Stimulated activated CD4-positive, alpha-beta T cell treated with anti-CD3 and anti-CD28 coated beads, Interleukin-15, amount 100 ng/mL, for 1 hour (primary cell): ENCODE measurements at regions not wholly inside any gene's neighbourhood (a gene's known extent, or its start where the extent isn't known, plus 50 kb on each side); places are given as distances from the start of the nearest gene placed in this dataset.

Source experiments
- DNase-seq, 2 donors: peaks; one replicate each; pipeline ENCODE4 v3.0.0-alpha.2; 2020; ENCODE audit warnings: low read depth in 1 of 2, low spot score in 1 of 2

- DNase-seq, result no peak
These were observed 208.9 kb upstream of the WSCD1 start for GRCh38 chr17:5861246-5861645.

- no peak for DNase-seq
These were observed 208.3 kb upstream of the WSCD1 start for GRCh38 chr17:5861854-5862253.

- DNase-seq, result no peak
These were observed 207.8 kb upstream of the WSCD1 start for GRCh38 chr17:5862395-5862794.

GRCh38 chr17:5864741-5865657, 205.2 kb upstream of the WSCD1 start:
- DNase-seq, result no peak

- DNase-seq, result no peak
These were observed 203.2 kb upstream of the WSCD1 start for GRCh38 chr17:5866978-5867377.

- no peak for DNase-seq
These were observed 201.0 kb upstream of the WSCD1 start for GRCh38 chr17:5869041-5869745.

GRCh38 chr17:5870231-5870953, 199.8 kb upstream of the WSCD1 start:
- no peak for DNase-seq

GRCh38 chr17:5871666-5872065, 198.5 kb upstream of the WSCD1 start:
- no peak for DNase-seq

GRCh38 chr17:5872831-5873230, 197.3 kb upstream of the WSCD1 start:
- no peak for DNase-seq

GRCh38 chr17:5873781-5874180, 196.4 kb upstream of the WSCD1 start:
- DNase-seq, result no peak

GRCh38 chr17:5874486-5874885, 195.7 kb upstream of the WSCD1 start:
- no peak for DNase-seq

GRCh38 chr17:5877366-5877765, 192.8 kb upstream of the WSCD1 start:
- no peak for DNase-seq

- DNase-seq, result no peak
These were observed 192.2 kb upstream of the WSCD1 start for GRCh38 chr17:5877948-5878347.

GRCh38 chr17:5881849-5882248, 188.3 kb upstream of the WSCD1 start:
- no peak for DNase-seq

- DNase-seq, result no peak
These were observed 186.2 kb upstream of the WSCD1 start for GRCh38 chr17:5883775-5884665.

- no peak for DNase-seq
These were observed 184.8 kb upstream of the WSCD1 start for GRCh38 chr17:5885336-5885735.

GRCh38 chr17:5888811-5889210, 181.4 kb upstream of the WSCD1 start:
- DNase-seq, result no peak

GRCh38 chr17:5892921-5893675, 177.1 kb upstream of the WSCD1 start:
- no peak for DNase-seq

- DNase-seq, result no peak
These were observed 176.4 kb upstream of the WSCD1 start for GRCh38 chr17:5893741-5894140.

- no peak for DNase-seq
These were observed 174.9 kb upstream of the WSCD1 start for GRCh38 chr17:5895276-5895675.
